GM20000 (cell line): ENCODE measurements at regions not wholly inside any gene's neighbourhood (a gene's known extent, or its start where the extent isn't known, plus 50 kb on each side); places are given as distances from the start of the nearest gene placed in this dataset.

Source experiments
- DNase-seq: peaks from one replicate; pipeline ENCODE4 v3.0.0; 2012; ENCODE audit warnings: low spot score
- CTCF ChIP-seq: IDR thresholded peaks from 2 replicates; pipeline ENCODE4 v1.5.1; 2012; ENCODE audit warnings: mild to moderate bottlenecking, control low read depth; ENCODE audit errors: extremely low read depth, missing control alignments

DNA sequence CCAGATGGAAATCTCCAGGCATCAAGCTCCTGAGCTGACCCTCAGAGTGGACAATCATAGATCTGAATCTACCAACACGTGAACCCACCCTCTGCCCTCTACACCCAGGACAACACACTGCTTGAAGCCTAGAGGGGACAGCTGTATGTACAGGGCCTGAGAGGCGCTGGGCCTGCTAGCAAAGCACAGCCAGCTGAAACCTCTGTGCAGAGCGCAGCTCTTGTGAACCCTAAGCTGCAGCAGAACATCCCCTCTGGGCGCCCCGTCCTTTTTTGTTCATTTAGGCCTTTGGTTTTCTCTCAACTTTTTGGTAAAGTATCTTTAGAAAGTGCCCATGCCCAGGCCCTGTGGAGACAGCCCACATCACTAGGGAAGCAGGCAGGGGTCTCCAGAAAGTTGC, 62.4 kb upstream of the SPTLC1 start:
- TF ChIP-seq CTCF: no peak
- no peak for DNase-seq

GRCh38 chr9:92176800-92177185, 61.6 kb upstream of the SPTLC1 start:
- no peak for DNase-seq
- TF ChIP-seq CTCF: no peak

GRCh38 chr9:92176068-92176799, 61.0 kb upstream of the SPTLC1 start:
- DNase-seq: no peak
- no peak for TF ChIP-seq CTCF

DNA sequence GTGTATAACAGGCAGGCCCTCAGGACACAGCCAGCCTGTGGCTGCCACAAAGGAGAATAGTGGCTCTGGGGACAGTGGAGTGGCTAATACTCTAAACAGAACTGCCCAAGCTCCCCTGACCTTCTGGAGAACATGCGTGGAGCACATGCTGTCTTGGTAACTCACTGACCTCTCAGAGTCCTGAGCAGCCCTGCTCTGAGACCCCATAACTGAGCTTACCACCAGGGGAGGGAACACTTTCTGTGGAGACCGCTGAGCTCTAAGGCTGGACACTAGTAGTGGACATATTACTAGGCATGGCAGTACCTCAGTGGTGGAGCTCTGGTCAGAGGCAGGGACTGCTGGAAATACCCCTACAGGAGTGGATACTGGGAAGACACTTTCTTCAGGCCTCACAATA, 60.2 kb upstream of the SPTLC1 start:
- TF ChIP-seq CTCF: no peak
- no peak for DNase-seq

DNA sequence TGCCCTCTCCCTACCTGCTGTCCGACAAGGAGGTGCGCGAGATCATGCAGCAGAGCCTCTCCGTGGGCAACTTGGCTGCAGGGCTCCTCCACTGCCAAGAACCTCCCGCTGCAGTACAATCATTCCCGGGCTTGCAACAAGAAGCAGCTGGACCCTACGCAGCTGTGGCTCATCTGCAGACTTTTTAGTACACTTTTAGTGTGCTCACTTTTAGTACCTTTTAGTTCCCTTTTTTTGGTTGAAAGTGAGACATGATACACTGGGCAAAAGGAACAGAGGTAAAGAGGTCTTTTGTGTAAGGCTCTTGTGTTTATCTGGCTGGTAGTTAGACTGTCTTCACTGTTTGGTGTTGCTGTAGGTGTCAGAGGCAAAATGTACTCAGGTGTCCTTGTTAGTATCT, 58.1 kb upstream of the SPTLC1 start:
- peak; percentile 45 for DNase-seq
- TF ChIP-seq CTCF: no peak

DNA sequence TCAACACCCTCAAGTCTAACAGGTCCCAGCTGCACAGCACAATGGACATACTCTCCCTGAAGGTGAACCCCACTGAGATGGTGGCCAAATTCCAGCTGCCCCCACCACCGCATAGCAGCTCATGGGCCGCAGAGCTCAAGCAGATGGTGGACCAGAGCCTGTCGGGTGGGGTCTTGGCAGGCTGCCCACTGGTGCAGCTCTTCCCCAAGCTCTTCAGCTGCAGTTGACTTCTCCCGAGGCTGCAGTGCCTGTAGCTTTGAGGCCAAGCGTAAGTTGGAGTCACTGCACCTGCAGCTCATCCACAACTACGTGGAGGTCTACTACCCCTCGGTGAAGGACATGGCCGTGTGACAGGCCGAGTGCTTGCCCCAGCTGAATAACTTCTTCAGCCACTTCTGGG, 56.6 kb upstream of the SPTLC1 start:
- no peak for TF ChIP-seq CTCF
- no peak for DNase-seq

GRCh38 chr9:92171281-92171680, 56.1 kb upstream of the SPTLC1 start:
- no peak for DNase-seq
- no peak for TF ChIP-seq CTCF
